HG02885 (cell line): ENCODE measurements at regions not wholly inside any gene's neighbourhood (a gene's known extent, or its start where the extent isn't known, plus 50 kb on each side); places are given as distances from the start of the nearest gene placed in this dataset.

ENCODE experiments used
- ATAC-seq: cut with Tn5 transposase; IDR thresholded peaks from one replicate; pipeline ENCODE4 v1.9.1; 2021; ENCODE audit warnings: mild to moderate bottlenecking; ENCODE audit not compliant: unreplicated experiment, poor library complexity

GRCh38 chr10:43793704-43794103 lies 145.0 kb upstream of the ZNF32 start:
- ATAC-seq: no peak

GRCh38 chr10:43790147-43790546 lies 141.5 kb upstream of the ZNF32 start:
- no peak for ATAC-seq

GRCh38 chr10:43785252-43785651 lies 136.6 kb upstream of the ZNF32 start:
- ATAC-seq: no peak

- no peak for ATAC-seq
Observed at GRCh38 chr10:43782814-43783213, 134.1 kb upstream of the ZNF32 start.

- ATAC-seq: peak; percentile 37
Observed at GRCh38 chr10:43781480-43782361, 133.0 kb upstream of the ZNF32 start.

- no peak for ATAC-seq
Observed at GRCh38 chr10:43778571-43778970, 129.9 kb upstream of the ZNF32 start.

GRCh38 chr10:43775384-43775783 lies 126.7 kb upstream of the ZNF32 start:
- no peak for ATAC-seq

GRCh38 chr10:43774234-43774769 lies 125.6 kb upstream of the ZNF32 start:
- no peak for ATAC-seq

- ATAC-seq: no peak
Observed at GRCh38 chr10:43773736-43774135, 125.1 kb upstream of the ZNF32 start.

- ATAC-seq: no peak
Observed at GRCh38 chr10:43772171-43772570, 123.5 kb upstream of the ZNF32 start.

GRCh38 chr10:43771675-43772074 lies 123.0 kb upstream of the ZNF32 start:
- ATAC-seq: no peak

GRCh38 chr10:43765516-43765915 lies 116.8 kb upstream of the ZNF32 start:
- no peak for ATAC-seq

- no peak for ATAC-seq
Observed at GRCh38 chr10:43763846-43764245, 115.2 kb upstream of the ZNF32 start.

GRCh38 chr10:43760514-43760913 lies 111.8 kb upstream of the ZNF32 start:
- no peak for ATAC-seq

GRCh38 chr10:43759216-43759615 lies 110.5 kb upstream of the ZNF32 start:
- ATAC-seq: no peak

- no peak for ATAC-seq
Observed at GRCh38 chr10:43756341-43756740, 107.7 kb upstream of the ZNF32 start.

- no peak for ATAC-seq
Observed at GRCh38 chr10:43754569-43755260, 106.0 kb upstream of the ZNF32 start.

GRCh38 chr10:43753397-43754061 lies 104.8 kb upstream of the ZNF32 start:
- ATAC-seq: no peak

GRCh38 chr10:43752682-43753081 lies 104.0 kb upstream of the ZNF32 start:
- ATAC-seq: no peak

- ATAC-seq: no peak
Observed at GRCh38 chr10:43751646-43752045, 103.0 kb upstream of the ZNF32 start.
